ENCODE measurements at regions not wholly inside any gene's neighbourhood (a gene's known extent, or its start where the extent isn't known, plus 50 kb on each side); places are given as distances from the start of the nearest gene placed in this dataset.

- Histone ChIP-seq H3K36me3 (ENCODE audit: control insufficient read depth in 2 of 2, extremely low read depth in 1 of 2, insufficient read depth in 2 of 2, low read length in 2 of 2) (no peaks in the 10 kb centered on the region), H3K27me3 (ENCODE audit: control insufficient read depth in 2 of 2, insufficient read depth in 2 of 2, low read length in 2 of 2) (peaks cover 0 to 2% of the 10 kb centered on the region in 2 experiments), H3K4me3 (replicated peaks in 1 of 3; ENCODE audit: insufficient read depth in 1 of 3, low read depth in 1 of 3, low read length in 3 of 3) (no peak overlapping the region), H3K79me2 (ENCODE audit: control insufficient read depth, insufficient read depth, low read length) (no peaks in the 10 kb centered on the region), H3K9me1 (replicated peaks; ENCODE audit: control insufficient read depth, extremely low read depth, insufficient read depth, low read length) (no peaks in the 10 kb centered on the region), H3K9me3 (replicated peaks; ENCODE audit: control insufficient read depth, insufficient read depth, low read length) (no peaks in the 10 kb centered on the region), H3K4me2 (ENCODE audit: insufficient read depth, low read length) (no peak overlapping the region), H4K20me1 (replicated peaks; ENCODE audit: control insufficient read depth, extremely low read depth, insufficient read depth, low read length) (no peaks in the 10 kb centered on the region), H3K4me1 (ENCODE audit: control insufficient read depth, extremely low read depth, insufficient read depth, low read length) (no peaks in the 10 kb centered on the region), H2AFZ (ENCODE audit: low read depth, low read length) (no peak overlapping the region), H3K9ac (replicated peaks; ENCODE audit: extremely low read depth, insufficient read depth, low read length) (no peak overlapping the region), H3K27ac (ENCODE audit: insufficient read depth, low read depth, low read length) (no peak overlapping the region)
- DNase-seq (ENCODE audit: low read depth, low spot score) (no peak), FAIRE-seq (no peak)
- BruUV-seq (replicated peaks), result no TSS peak
- dilution Hi-C loops (cut with MboI; ENCODE audit: extremely low pct_ligation_motif_present, low sequenced_read_pairs), result no loop called here
- ChIA-PET POLR2A (no interaction called here), CTCF (interaction anchor here (0.8 kb wide), 1 partner anchor 8 kb away, joined by 3 read pairs; no protein-coding TSS in a partner anchor)
- TF ChIP-seq GATA2 (IDR thresholded peaks at IDR 0.05; ENCODE audit: insufficient read depth, insufficient read length, low read depth, low read length) (no peak), MYC (IDR thresholded peaks at IDR 0.05; ENCODE audit: low read depth, low read length) (no peak), POLR2A (IDR thresholded peaks at IDR 0.05; ENCODE audit: low read depth, low read length) (no peak), JUN (IDR thresholded peaks at IDR 0.05; ENCODE audit: borderline replicate concordance, insufficient read depth, insufficient read length, low read depth) (no peak), MAX (IDR thresholded peaks at IDR 0.05; ENCODE audit: insufficient read depth, insufficient read length) (no peak), POLR2AphosphoS5 (IDR thresholded peaks at IDR 0.05; ENCODE audit: insufficient read depth, low read depth, low read length) (no peak), EZH2 (IDR thresholded peaks at IDR 0.05; ENCODE audit: borderline replicate concordance, low read depth, low read length, severe bottlenecking) (no peak), CTCF (IDR thresholded peaks at IDR 0.05; ENCODE audit: extremely low read depth in 1 of 2, insufficient read depth in 1 of 2, low read depth in 1 of 2, low read length in 2 of 2) (no peak), FOS (IDR thresholded peaks at IDR 0.05; ENCODE audit: borderline replicate concordance, insufficient read depth, low read length) (no peak)
- intact Hi-C loops (cut with micrococcal nuclease), result no loop called here
Measured at GRCh38 chr2:67076239-67076624, 320.9 kb upstream of the ETAA1 start.

Measured in endothelial cell of umbilical vein (primary cell).